ENCODE measurements at regions not wholly inside any gene's neighbourhood (a gene's known extent, or its start where the extent isn't known, plus 50 kb on each side); places are given as distances from the start of the nearest gene placed in this dataset.
"Not testable (repeated sequence)": the region's sequence is repeated elsewhere in the genome, so short reads cannot be mapped to it uniquely, and the experiment has no call there.

- Histone ChIP-seq H2AFZ (replicated peaks) (no peak overlapping the region), H3K27ac (no peak overlapping the region), H3K9ac (no peak overlapping the region), H3K9me3 (ENCODE audit: low read depth) (no peaks in the 10 kb centered on the region), H3K27me3 (no peaks in the 10 kb centered on the region), H3K4me1 (no peaks in the 10 kb centered on the region), H3K4me3 (no peak overlapping the region), H4K20me1 (ENCODE audit: low read depth) (no peaks in the 10 kb centered on the region), H3K36me3 (no peaks in the 10 kb centered on the region), H3F3A (ENCODE audit: low read depth) (no peaks in the 10 kb centered on the region), H3K4me2 (no peak overlapping the region), H3K79me2 (ENCODE audit: low read depth) (no peaks in the 10 kb centered on the region)
- TF ChIP-seq EZH2phosphoT487 (IDR thresholded peaks at IDR 0.05) (no peak), CTCF (IDR thresholded peaks at IDR 0.05) (no peak), EZH2 (IDR thresholded peaks at IDR 0.05) (no peak)
- H3K27ac Mint-ChIP-seq: no peak overlapping the region
- no peak for DNase-seq (ENCODE audit: low spot score)
- H3K36me3 Mint-ChIP-seq: no peaks in the 10 kb centered on the region
- no peak overlapping the region for H3K4me3 Mint-ChIP-seq
- no peaks in the 10 kb centered on the region for H3K27me3 Mint-ChIP-seq (ENCODE audit: insufficient read depth, low read depth)
- no peaks in the 10 kb centered on the region for H3K4me1 Mint-ChIP-seq
- H3K9me3 Mint-ChIP-seq: peaks cover 9% of the 10 kb centered on the region
These were observed 884.7 kb downstream of the FSTL5 start for GRCh38 chr4:161279095-161279494.

- not testable (repeated sequence) for H3K27ac ChIP-seq; H3K36me3 ChIP-seq; H3K4me3 ChIP-seq; H2AFZ ChIP-seq (replicated peaks); H3K9me3 ChIP-seq (ENCODE audit: low read depth); H3K4me2 ChIP-seq; H3F3A ChIP-seq (ENCODE audit: low read depth); H3K4me1 Mint-ChIP-seq; DNase-seq (ENCODE audit: low spot score); H3K4me3 Mint-ChIP-seq; H4K20me1 ChIP-seq (ENCODE audit: low read depth); H3K36me3 Mint-ChIP-seq; H3K27me3 ChIP-seq; H3K27ac Mint-ChIP-seq; H3K4me1 ChIP-seq; H3K9me3 Mint-ChIP-seq; H3K27me3 Mint-ChIP-seq (ENCODE audit: insufficient read depth, low read depth); H3K9ac ChIP-seq; H3K79me2 ChIP-seq (ENCODE audit: low read depth)
These were observed 886.5 kb downstream of the FSTL5 start for GRCh38 chr4:161277150-161277787.

- no peaks in the 10 kb centered on the region for H3K9me3 ChIP-seq (ENCODE audit: low read depth)
These were observed 890.2 kb downstream of the FSTL5 start for GRCh38 chr4:161273607-161274006.

More at GRCh38 chr4:161273607-161274006, 890.2 kb downstream of the FSTL5 start:
- H3K9me3 Mint-ChIP-seq: peaks cover 9% of the 10 kb centered on the region
- Histone ChIP-seq H3K4me3 (no peak overlapping the region), H4K20me1 (ENCODE audit: low read depth) (no peaks in the 10 kb centered on the region), H3K27ac (no peak overlapping the region), H3K9ac (no peak overlapping the region), H3K27me3 (no peaks in the 10 kb centered on the region), H3F3A (ENCODE audit: low read depth) (no peaks in the 10 kb centered on the region), H2AFZ (replicated peaks) (no peak overlapping the region), H3K4me2 (no peak overlapping the region), H3K36me3 (no peaks in the 10 kb centered on the region), H3K4me1 (no peaks in the 10 kb centered on the region), H3K79me2 (ENCODE audit: low read depth) (no peaks in the 10 kb centered on the region)
- no peaks in the 10 kb centered on the region for H3K36me3 Mint-ChIP-seq
- no peaks in the 10 kb centered on the region for H3K4me1 Mint-ChIP-seq
- TF ChIP-seq EZH2 (IDR thresholded peaks at IDR 0.05) (no peak), EZH2phosphoT487 (IDR thresholded peaks at IDR 0.05) (no peak), CTCF (IDR thresholded peaks at IDR 0.05) (no peak)
- H3K27ac Mint-ChIP-seq: no peak overlapping the region
- no peaks in the 10 kb centered on the region for H3K27me3 Mint-ChIP-seq (ENCODE audit: insufficient read depth, low read depth)
- no peak overlapping the region for H3K4me3 Mint-ChIP-seq
- no peak for DNase-seq (ENCODE audit: low spot score)

All from neural progenitor cell (in vitro differentiated cells).